HepG2 (cell line): ENCODE measurements at regions not wholly inside any gene's neighbourhood (a gene's known extent, or its start where the extent isn't known, plus 50 kb on each side); places are given as distances from the start of the nearest gene placed in this dataset.

Experiments used
- ATAC-seq: fragments of 200-7000 bp; cut with Tn5 transposase; 3 replicates; pipeline ENCODE4 v1.9.1; 2020; ENCODE audit warnings: mild to moderate bottlenecking, moderate library complexity
- BruUV-seq: library from RNA; stranded (reverse); fragments of 400-500 nt; replicated peaks from 2 replicates; lab custom pipeline; 2021; lab: Mats Ljungman, UMichigan
- CTCF ChIA-PET: fragments of 300-600 bp; formaldehyde crosslinking; extraction: SDS; loops from one replicate; lab custom pipeline; 2021; ENCODE audit warnings: low total read pairs, inconsistent platforms, low intra/inter-chr PET ratio; lab: Yijun Ruan, JAX
- POLR2A ChIA-PET: fragments of 350-600 bp; sonication (Branson Sonifier 250); formaldehyde crosslinking; loops from one replicate; lab custom pipeline; 2020; ENCODE audit warnings: antibody characterized with exemption, inconsistent platforms; lab: Yijun Ruan, JAX
- DNase-seq: peaks from one replicate; pipeline ENCODE4 v3.0.0-alpha.2; 2015; ENCODE audit warnings: low spot score
- FAIRE-seq: peaks from 3 replicates; lab custom pipeline; 2011; peaks lifted over from hg19 to GRCh38; lab: Jason Lieb, UNC
- H2AFZ ChIP-seq: one replicate; pipeline ENCODE4 v1.6.1; 2011; ENCODE audit warnings: low read length, inconsistent platforms
- H3K27ac ChIP-seq: fragments of 300-600 bp; 3 replicates; pipeline ENCODE4 v1.8.0; 2011; ENCODE audit warnings: mixed run types, mild to moderate bottlenecking, mixed read lengths, low read length, inconsistent platforms; ENCODE audit not compliant: insufficient read depth; ENCODE audit errors: extremely low read length
- H3K27me3 ChIP-seq, 2 experiments: fragments of 200-600 bp in 1 of 2; 2 replicates in 1 of 2; 3 replicates in 1 of 2; pipeline versions ENCODE4 v1.6.0 to v1.8.0; 2011; ENCODE audit warnings: low read length in 2 of 2, mild to moderate bottlenecking in 2 of 2, moderate library complexity in 2 of 2, inconsistent platforms in 1 of 2; ENCODE audit not compliant: insufficient read depth in 2 of 2, control insufficient read depth in 1 of 2
- H3K36me3 ChIP-seq, 2 experiments: fragments of 200-600 bp in 1 of 2; replicated peaks in 1 of 2; 2 replicates in 1 of 2; 3 replicates in 1 of 2; pipeline versions ENCODE4 v1.5.1 to v1.8.0; 2011; ENCODE audit warnings: low read length in 2 of 2, inconsistent platforms in 1 of 2; ENCODE audit not compliant: insufficient read depth in 2 of 2, control insufficient read depth in 1 of 2
- H3K4me1 ChIP-seq: 2 replicates; pipeline ENCODE4 v1.5.1; 2012; ENCODE audit warnings: low read length, inconsistent platforms; ENCODE audit not compliant: insufficient read depth
- H3K4me2 ChIP-seq: 2 replicates; pipeline ENCODE4 v1.6.0; 2011; ENCODE audit warnings: low read depth, low read length, inconsistent platforms
- H3K4me3 ChIP-seq, 3 experiments: fragments of 200-600 bp in 1 of 3; sonication (generic), shearing (Covaris generic) in 1 of 3; replicated peaks in 1 of 3; 2 replicates each; pipeline ENCODE4 v1.5.1; 2011 to 2016; ENCODE audit warnings: low read length in 3 of 3, inconsistent platforms in 2 of 3, low read depth in 2 of 3, mild to moderate bottlenecking in 2 of 3, control low read depth in 1 of 3, mixed read lengths in 1 of 3; ENCODE audit not compliant: insufficient read depth in 1 of 3
- H3K79me2 ChIP-seq: one replicate; pipeline ENCODE4 v1.6.1; 2011; ENCODE audit warnings: low read length, inconsistent platforms; ENCODE audit not compliant: insufficient read depth
- H3K9ac ChIP-seq: 2 replicates; pipeline ENCODE4 v1.6.0; 2011; ENCODE audit warnings: mild to moderate bottlenecking, low read depth, low read length, inconsistent platforms; ENCODE audit not compliant: insufficient read depth
- H3K9me3 ChIP-seq: 2 replicates; pipeline ENCODE4 v1.5.1; 2012; ENCODE audit warnings: mild to moderate bottlenecking, low read length
- H4K20me1 ChIP-seq: 2 replicates; pipeline ENCODE4 v1.6.0; 2011; ENCODE audit warnings: inconsistent platforms, mild to moderate bottlenecking, low read length, moderate library complexity; ENCODE audit not compliant: insufficient read depth
- ARNT ChIP-seq: fragments of 450-650 bp; IDR thresholded peaks from 2 replicates; pipeline ENCODE4 v1.6.1; 2017
- CEBPB ChIP-seq: IDR thresholded peaks from 2 replicates; pipeline ENCODE4 v1.6.1; 2011; ENCODE audit warnings: low read depth, low read length, improper control_type of control experiment, borderline replicate concordance
- HMG20B ChIP-seq: conservative IDR thresholded peaks from 2 replicates; pipeline ENCODE4 v1.6.1; 2016; ENCODE audit warnings: missing genetic modification reagents, missing compliant biosample characterization
- PCBP2 ChIP-seq: fragments of 200-400 bp; formaldehyde crosslinking; optimal IDR thresholded peaks from 2 replicates; pipeline ENCODE3; 2018; ENCODE audit warnings: low read length, low read depth; ENCODE audit not compliant: poor library complexity, severe bottlenecking
- PTBP1 ChIP-seq: fragments of 200-400 bp; formaldehyde crosslinking; IDR thresholded peaks from 2 replicates; pipeline ENCODE4 v1.6.1; 2018; ENCODE audit warnings: low read length, low read depth; ENCODE audit not compliant: poor library complexity, severe bottlenecking
- ZNF598 ChIP-seq: sonication (generic); formaldehyde crosslinking; IDR thresholded peaks from 2 replicates; pipeline ENCODE4 v1.5.1; 2020; ENCODE audit warnings: mild to moderate bottlenecking, missing genetic modification reagents, borderline replicate concordance
- WGBS: methylation state at CpG from one replicate; pipeline ENCODE4 v1.1.6; 2017; ENCODE audit warnings: low lambda C conversion rate; 5-methylcytosine and 5-hydroxymethylcytosine counted together
- in situ Hi-C: cut with HindIII; loops from 2 replicates; pipeline ENCODE4 v1.10.0; 2017; ENCODE audit warnings: low pct_unique_long_range_greater_than_20kb; ENCODE audit not compliant: extremely low pct_ligation_motif_present
- intact Hi-C: fragments of 100-400 bp; cut with micrococcal nuclease; formaldehyde crosslinking; loops from one replicate; pipeline ENCODE4 v1.10.0; 2022; ENCODE audit not compliant: unreplicated experiment
- TF ChIP-seq, protein P1 (sequence below): sonication (generic); formaldehyde crosslinking; IDR thresholded peaks from 2 replicates; pipeline ENCODE4 v1.5.1; 2020; ENCODE audit warnings: mild to moderate bottlenecking, missing genetic modification reagents, moderate library complexity

DNA sequence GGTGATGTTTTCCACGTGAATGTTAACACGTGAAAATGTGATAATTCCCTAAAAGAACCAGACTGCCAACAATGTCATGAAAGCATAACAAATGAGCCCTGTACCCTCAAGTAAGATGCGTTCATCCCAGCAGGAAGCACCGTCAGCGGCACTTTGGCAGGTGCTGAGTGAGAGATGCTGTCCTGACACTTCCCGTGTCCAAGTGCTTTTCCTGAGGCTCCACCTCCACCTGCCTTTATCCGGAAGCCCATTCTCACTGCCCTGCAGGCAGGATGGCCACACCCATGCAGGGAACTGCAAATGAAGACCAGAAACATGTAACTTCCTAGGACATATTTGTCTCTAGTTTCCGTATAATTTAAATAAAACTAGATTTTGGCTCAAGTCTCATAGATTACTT is 238.0 kb upstream of the IRX2 start:
- no peaks in the 10 kb centered on the region for H4K20me1 ChIP-seq
- POLR2A ChIA-PET = no interaction called here
- no peaks in the 10 kb centered on the region for H3K4me1 ChIP-seq
- 37% methylated on average over 5 of the region's 8 CpGs for WGBS
- H3K4me2 ChIP-seq = no peak overlapping the region
- no peak overlapping the region for H2AFZ ChIP-seq
- intact Hi-C loops = no loop called here
- TF ChIP-seq PTBP1 (no peak), ARNT (no peak)
- TF ChIP-seq, protein P1, sequence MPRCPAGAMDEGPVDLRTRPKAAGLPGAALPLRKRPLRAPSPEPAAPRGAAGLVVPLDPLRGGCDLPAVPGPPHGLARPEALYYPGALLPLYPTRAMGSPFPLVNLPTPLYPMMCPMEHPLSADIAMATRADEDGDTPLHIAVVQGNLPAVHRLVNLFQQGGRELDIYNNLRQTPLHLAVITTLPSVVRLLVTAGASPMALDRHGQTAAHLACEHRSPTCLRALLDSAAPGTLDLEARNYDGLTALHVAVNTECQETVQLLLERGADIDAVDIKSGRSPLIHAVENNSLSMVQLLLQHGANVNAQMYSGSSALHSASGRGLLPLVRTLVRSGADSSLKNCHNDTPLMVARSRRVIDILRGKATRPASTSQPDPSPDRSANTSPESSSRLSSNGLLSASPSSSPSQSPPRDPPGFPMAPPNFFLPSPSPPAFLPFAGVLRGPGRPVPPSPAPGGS = no peak
- H3K27ac ChIP-seq = no peak overlapping the region
- H3K9me3 ChIP-seq = no peaks in the 10 kb centered on the region
- DNase-seq (no peak), ATAC-seq (no peak), FAIRE-seq (no peak)
- CTCF ChIA-PET = no interaction called here
- in situ Hi-C loops = no loop called here
- no peaks in the 10 kb centered on the region for H3K27me3 ChIP-seq
- H3K4me3 ChIP-seq = no peak overlapping the region
- H3K36me3 ChIP-seq = no peaks in the 10 kb centered on the region
- H3K79me2 ChIP-seq = no peaks in the 10 kb centered on the region
- BruUV-seq = no TSS peak
- H3K9ac ChIP-seq = no peak overlapping the region

DNA sequence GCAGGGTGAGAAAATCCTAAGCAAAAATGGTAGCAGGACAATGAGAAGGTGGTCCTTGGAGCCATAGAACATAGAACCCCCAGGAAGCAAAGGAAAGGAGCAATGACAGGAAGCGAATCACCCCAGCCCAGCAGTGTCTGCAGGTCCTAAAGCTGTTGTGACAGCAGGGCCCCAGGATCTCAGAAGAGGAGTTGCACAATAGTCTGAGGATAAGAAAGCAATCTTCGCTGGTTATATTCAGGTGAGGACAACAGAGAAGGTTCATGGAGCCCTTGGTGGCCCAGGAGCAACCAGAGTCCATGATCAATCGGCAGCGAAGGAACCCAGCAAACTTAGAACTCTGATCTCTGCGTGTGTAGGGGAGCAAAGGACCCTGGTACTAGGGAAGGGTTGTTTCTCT is 234.8 kb upstream of the IRX2 start:
- in situ Hi-C loops (no loop called here), intact Hi-C loops (no loop called here)
- Histone ChIP-seq H3K4me3 (no peak overlapping the region), H3K4me2 (no peak overlapping the region), H3K27me3 (no peaks in the 10 kb centered on the region; a peak in 1 of 5 replicates), H3K9me3 (no peaks in the 10 kb centered on the region), H3K36me3 (no peaks in the 10 kb centered on the region), H3K4me1 (no peaks in the 10 kb centered on the region), H3K27ac (no peak overlapping the region), H4K20me1 (no peaks in the 10 kb centered on the region), H3K9ac (no peak overlapping the region), H3K79me2 (no peaks in the 10 kb centered on the region), H2AFZ (no peak overlapping the region)
- CTCF ChIA-PET = no interaction called here
- no TSS peak for BruUV-seq
- FAIRE-seq (no peak), DNase-seq (no peak), ATAC-seq (no peak)
- TF ChIP-seq PCBP2 (no peak), ZNF598 (CRISPR knock-in tag) (no peak), CEBPB (peak; percentile 54), HMG20B (CRISPR knock-in tag) (no peak)
- WGBS = 38% methylated on average over 5 of the region's 5 CpGs
- POLR2A ChIA-PET = no interaction called here
